T-cell (primary cell): ENCODE measurements at regions not wholly inside any gene's neighbourhood (a gene's known extent, or its start where the extent isn't known, plus 50 kb on each side); places are given as distances from the start of the nearest gene placed in this dataset.
"Not testable (repeated sequence)": the region's sequence is repeated elsewhere in the genome, so short reads cannot be mapped to it uniquely, and the experiment has no call there.

Experiments
- ATAC-seq, 4 experiments: fragments of 200-7000 bp in 3 of 4; fragments of 150-1000 bp in 1 of 4; cut with Tn5 transposase; replicated peaks in 1 of 4; 1 replicate in 3 of 4; 2 replicates in 1 of 4; pipeline ENCODE4 v1.10.0; 2021; ENCODE audit warnings: moderate library complexity in 3 of 4, mild to moderate bottlenecking in 2 of 4, moderate number of reproducible peaks in 1 of 4
- CTCF ChIA-PET, 2 donors: fragments of 300-600 bp; sonication (Branson Sonifier 250); formaldehyde crosslinking; loops; one replicate each; lab custom pipeline; 2022; ENCODE audit warnings: antibody characterized with exemption in 2 of 2; lab: Charles Lee
- POLR2A ChIA-PET, 2 donors: fragments of 300-600 bp; sonication (Branson Sonifier 250); formaldehyde crosslinking; loops; one replicate each; lab custom pipeline; 2022; ENCODE audit warnings: antibody characterized with exemption in 2 of 2; lab: Charles Lee
- DNase-seq, 35 experiments: peaks; one replicate each; pipeline versions ENCODE4 v3.0.0 to v3.0.0-alpha.2; 2013 to 2023
- H3K27ac ChIP-seq: one replicate; pipeline ENCODE4 v1.5.1; 2013; ENCODE audit warnings: low read length
- H3K27me3 ChIP-seq, 2 experiments: replicated peaks in 1 of 2; 1 replicate in 1 of 2; 2 replicates in 1 of 2; pipeline versions ENCODE4 v1.6.1 to v1.7.0; 2013; ENCODE audit warnings: low read length in 1 of 2, mixed read lengths in 1 of 2; ENCODE audit not compliant: control insufficient read depth in 2 of 2, insufficient read depth in 2 of 2; ENCODE audit errors: extremely low read depth in 1 of 2
- H3K36me3 ChIP-seq, 2 donors: 1 replicate in 1 of 2; 2 replicates in 1 of 2; pipeline versions ENCODE4 v1.6.1 to v1.7.0; 2013; ENCODE audit warnings: low read length in 1 of 2; ENCODE audit not compliant: control insufficient read depth in 2 of 2, insufficient read depth in 1 of 2; ENCODE audit errors: extremely low read depth in 1 of 2
- H3K4me1 ChIP-seq, 2 experiments: 1 replicate in 1 of 2; 2 replicates in 1 of 2; pipeline versions ENCODE4 v1.6.1 to v1.7.0; 2013; ENCODE audit warnings: low read length in 2 of 2, mixed read lengths in 1 of 2; ENCODE audit not compliant: insufficient read depth in 2 of 2, control insufficient read depth in 1 of 2; ENCODE audit errors: extremely low read depth in 1 of 2
- H3K4me3 ChIP-seq, 2 donors: 1 replicate in 1 of 2; 2 replicates in 1 of 2; pipeline versions ENCODE4 v1.5.1 to v1.7.0; 2013; ENCODE audit warnings: mild to moderate bottlenecking in 2 of 2, low read length in 1 of 2, moderate library complexity in 1 of 2; ENCODE audit not compliant: control insufficient read depth in 1 of 2; ENCODE audit errors: extremely low read depth in 1 of 2
- H3K9me3 ChIP-seq: 2 replicates; pipeline ENCODE4 v1.7.0; 2013
- H3K27ac Mint-ChIP-seq, 2 donors: one replicate each; pipeline ENCODE4 v1.8.0; 2020 to 2021; ENCODE audit warnings: mild to moderate bottlenecking in 2 of 2, mixed read lengths in 2 of 2
- H3K27me3 Mint-ChIP-seq, 2 donors: one replicate each; pipeline ENCODE4 v1.8.0; 2021 to 2022; ENCODE audit warnings: mixed read lengths in 2 of 2
- H3K36me3 Mint-ChIP-seq: one replicate; pipeline ENCODE4 v1.8.0; 2021; ENCODE audit warnings: mixed read lengths
- H3K4me1 Mint-ChIP-seq, 3 donors: one replicate each; pipeline ENCODE4 v1.8.0; 2020 to 2022; ENCODE audit warnings: mixed read lengths in 3 of 3, mild to moderate bottlenecking in 1 of 3
- H3K4me3 Mint-ChIP-seq, 3 donors: one replicate each; pipeline ENCODE4 v1.8.0; 2020 to 2022; ENCODE audit warnings: mild to moderate bottlenecking in 3 of 3, mixed read lengths in 3 of 3, moderate library complexity in 3 of 3
- H3K9me3 Mint-ChIP-seq, 3 donors: one replicate each; pipeline ENCODE4 v1.8.0; 2020 to 2022; ENCODE audit warnings: mixed read lengths in 3 of 3
- WGBS: methylation state at CpG from one replicate; pipeline ENCODE4 v1.1.5; 2013; ENCODE audit warnings: missing lambda C conversion rate; ENCODE audit not compliant: insufficient coverage; 5-methylcytosine and 5-hydroxymethylcytosine counted together

GRCh38 chr5:83404182-83404716 lies 67.3 kb upstream of the VCAN start:
- no peaks in the 10 kb centered on the region for H3K27me3 Mint-ChIP-seq
- POLR2A ChIA-PET: no interaction called here
- Histone ChIP-seq H3K9me3 (no peaks in the 10 kb centered on the region), H3K4me1 (no peaks in the 10 kb centered on the region), H3K27ac (no peak overlapping the region), H3K4me3 (no peak overlapping the region), H3K27me3 (no peaks in the 10 kb centered on the region), H3K36me3 (no peaks in the 10 kb centered on the region)
- H3K9me3 Mint-ChIP-seq: peaks cover 0 to 5% (median 0%) of the 10 kb centered on the region in 3 donors
- no CpG with 5 or more reads among the region's 3 CpGs for WGBS
- no peaks in the 10 kb centered on the region for H3K36me3 Mint-ChIP-seq
- CTCF ChIA-PET: no interaction called here
- ATAC-seq: no peak
- peaks cover 0 to 3% (median 0%) of the 10 kb centered on the region in 3 donors for H3K4me1 Mint-ChIP-seq
- no peak overlapping the region for H3K4me3 Mint-ChIP-seq
- no peak for DNase-seq
- no peak overlapping the region for H3K27ac Mint-ChIP-seq

- peaks cover 2 to 16% (median 5%) of the 10 kb centered on the region in 3 donors for H3K9me3 Mint-ChIP-seq
- Histone ChIP-seq H3K27me3 (no peaks in the 10 kb centered on the region), H3K4me1 (no peaks in the 10 kb centered on the region), H3K4me3 (no peak overlapping the region), H3K9me3 (no peaks in the 10 kb centered on the region), H3K27ac (no peak overlapping the region), H3K36me3 (no peaks in the 10 kb centered on the region)
- H3K36me3 Mint-ChIP-seq: no peaks in the 10 kb centered on the region
- no peak overlapping the region for H3K4me3 Mint-ChIP-seq
- no peaks in the 10 kb centered on the region for H3K27me3 Mint-ChIP-seq
- H3K4me1 Mint-ChIP-seq: peaks cover 0 to 3% (median 0%) of the 10 kb centered on the region in 3 donors
- ChIA-PET CTCF (no interaction called here), POLR2A (no interaction called here)
- ATAC-seq (no peak), DNase-seq (no peak)
- no peak overlapping the region for H3K27ac Mint-ChIP-seq
- no CpG with 5 or more reads among the region's 3 CpGs for WGBS
These were observed 65.9 kb upstream of the VCAN start for GRCh38 chr5:83405662-83406061.

GRCh38 chr5:83406906-83407305 lies 64.6 kb upstream of the VCAN start:
- Mint-ChIP-seq H3K36me3 (no peaks in the 10 kb centered on the region), H3K4me1 (no peaks in the 10 kb centered on the region), H3K9me3 (peaks cover 2 to 16% (median 9%) of the 10 kb centered on the region in 3 donors), H3K4me3 (no peak overlapping the region), H3K27ac (no peak overlapping the region), H3K27me3 (no peaks in the 10 kb centered on the region)
- Histone ChIP-seq H3K9me3 (no peaks in the 10 kb centered on the region), H3K4me3 (no peak overlapping the region), H3K27me3 (no peaks in the 10 kb centered on the region), H3K36me3 (no peaks in the 10 kb centered on the region), H3K4me1 (no peaks in the 10 kb centered on the region), H3K27ac (no peak overlapping the region)
- ChIA-PET POLR2A (interaction anchor here in 1 of 2 donors (0.6 kb wide), 1 partner anchor 16 kb away, joined by 3 read pairs; no protein-coding TSS in a partner anchor), CTCF (interaction anchor here in 1 of 2 donors (0.6 kb wide), 1 partner anchor 108 kb away, joined by 3 read pairs; no protein-coding TSS in a partner anchor)
- ATAC-seq: no peak
- DNase-seq: no peak

- Mint-ChIP-seq H3K36me3 (no peaks in the 10 kb centered on the region), H3K4me3 (no peak overlapping the region), H3K27ac (no peak overlapping the region), H3K9me3 (peaks cover 2 to 16% (median 9%) of the 10 kb centered on the region in 3 donors), H3K27me3 (no peaks in the 10 kb centered on the region), H3K4me1 (no peaks in the 10 kb centered on the region)
- POLR2A ChIA-PET: no interaction called here
- Histone ChIP-seq H3K4me1 (no peaks in the 10 kb centered on the region), H3K27me3 (no peaks in the 10 kb centered on the region), H3K27ac (no peak overlapping the region), H3K36me3 (no peaks in the 10 kb centered on the region), H3K9me3 (no peaks in the 10 kb centered on the region), H3K4me3 (no peak overlapping the region)
- DNase-seq (no peak), ATAC-seq (no peak)
- CTCF ChIA-PET: no interaction called here
These were observed 63.6 kb upstream of the VCAN start for GRCh38 chr5:83407931-83408330.

GRCh38 chr5:83408719-83409118 lies 62.8 kb upstream of the VCAN start:
- peaks cover 2 to 16% (median 9%) of the 10 kb centered on the region in 3 donors for H3K9me3 Mint-ChIP-seq
- ATAC-seq (no peak), DNase-seq (no peak)
- H3K27me3 Mint-ChIP-seq: no peaks in the 10 kb centered on the region
- Histone ChIP-seq H3K36me3 (no peaks in the 10 kb centered on the region), H3K4me3 (no peak overlapping the region), H3K9me3 (no peaks in the 10 kb centered on the region), H3K27ac (no peak overlapping the region), H3K27me3 (no peaks in the 10 kb centered on the region), H3K4me1 (no peaks in the 10 kb centered on the region)
- WGBS: 40% methylated on average over 1 of the region's 2 CpGs
- H3K36me3 Mint-ChIP-seq: no peaks in the 10 kb centered on the region
- H3K4me1 Mint-ChIP-seq: no peaks in the 10 kb centered on the region
- ChIA-PET CTCF (interaction anchor here in 1 of 2 donors (0.6 kb wide), 1 partner anchor 64 kb away, joined by 3 read pairs; no protein-coding TSS in a partner anchor), POLR2A (no interaction called here)
- no peak overlapping the region for H3K4me3 Mint-ChIP-seq
- H3K27ac Mint-ChIP-seq: no peak overlapping the region

GRCh38 chr5:83409776-83410175 lies 61.8 kb upstream of the VCAN start:
- H3K4me1 ChIP-seq, H3K4me3 Mint-ChIP-seq, H3K9me3 ChIP-seq, POLR2A ChIA-PET, H3K27me3 Mint-ChIP-seq, H3K27ac Mint-ChIP-seq, H3K27me3 ChIP-seq, H3K4me3 ChIP-seq, CTCF ChIA-PET, H3K36me3 ChIP-seq, H3K36me3 Mint-ChIP-seq, H3K27ac ChIP-seq, DNase-seq, H3K4me1 Mint-ChIP-seq, ATAC-seq: not testable (repeated sequence)
- H3K9me3 Mint-ChIP-seq: peaks cover 2 to 16% (median 9%) of the 10 kb centered on the region in 3 donors
- WGBS: no CpG with 5 or more reads among the region's 2 CpGs

GRCh38 chr5:83410319-83410718 lies 61.2 kb upstream of the VCAN start:
- H3K4me1 Mint-ChIP-seq, H3K4me1 ChIP-seq, CTCF ChIA-PET, H3K36me3 Mint-ChIP-seq, DNase-seq, POLR2A ChIA-PET, H3K4me3 ChIP-seq, H3K27ac Mint-ChIP-seq, H3K36me3 ChIP-seq, H3K27ac ChIP-seq, H3K27me3 Mint-ChIP-seq, ATAC-seq, H3K9me3 ChIP-seq, H3K27me3 ChIP-seq, H3K4me3 Mint-ChIP-seq: not testable (repeated sequence)
- no CpG with 5 or more reads among the region's 3 CpGs for WGBS
- H3K9me3 Mint-ChIP-seq: peaks cover 2 to 16% (median 9%) of the 10 kb centered on the region in 3 donors
